ENCODE measurements at regions not wholly inside any gene's neighbourhood (a gene's known extent, or its start where the extent isn't known, plus 50 kb on each side); places are given as distances from the start of the nearest gene placed in this dataset.

DNA sequence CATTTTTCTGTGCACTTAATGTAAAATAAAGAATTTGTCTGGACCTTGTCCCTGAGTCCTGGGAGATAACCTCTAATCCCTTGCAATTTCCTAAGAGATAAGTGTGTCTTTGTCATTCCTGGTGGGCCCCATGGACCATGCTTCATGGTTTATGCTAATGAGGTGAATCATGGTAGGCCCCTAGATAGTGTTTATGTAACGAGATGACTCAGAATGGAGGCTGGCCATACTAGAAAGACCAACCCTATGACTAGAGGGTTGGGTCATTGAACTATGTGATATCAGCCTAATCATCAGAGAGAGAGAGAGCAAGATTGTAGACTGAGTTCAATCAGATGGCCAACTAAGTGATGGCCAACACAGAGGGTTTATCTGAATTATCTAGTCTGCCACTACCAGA lies 64.2 kb upstream of the NHSL2 start:
- Histone ChIP-seq H3K36me3 (ENCODE audit: insufficient read depth, low read length) (no peaks in the 10 kb centered on the region), H3K9me3 (ENCODE audit: insufficient read depth, low read length, severe bottlenecking) (no peaks in the 10 kb centered on the region), H3K27ac (ENCODE audit: low read length) (no peak overlapping the region), H3K4me1 (ENCODE audit: insufficient read depth, low read length) (no peaks in the 10 kb centered on the region), H3K27me3 (ENCODE audit: insufficient read depth, low read length, poor library complexity) (no peaks in the 10 kb centered on the region), H2AFZ (ENCODE audit: low read depth, low read length) (no peak overlapping the region), H3K4me2 (ENCODE audit: insufficient read depth, low read length) (no peak overlapping the region), H3K79me2 (ENCODE audit: insufficient read depth, low read length) (no peaks in the 10 kb centered on the region), H4K20me1 (ENCODE audit: insufficient read depth, low read length) (no peaks in the 10 kb centered on the region), H3K4me3 (ENCODE audit: low read depth in 1 of 2, low read length in 2 of 2) (no peak overlapping the region), H3K9ac (ENCODE audit: low read depth, low read length) (no peak overlapping the region)
- ATAC-seq (ENCODE audit: insufficient read depth, low read depth) (no peak), DNase-seq (no peak)
- no peak for TF ChIP-seq EZH2 (IDR thresholded peaks at IDR 0.05; ENCODE audit: borderline replicate concordance, low read depth, low read length, severe bottlenecking)
- TF ChIP-seq, protein P1, sequence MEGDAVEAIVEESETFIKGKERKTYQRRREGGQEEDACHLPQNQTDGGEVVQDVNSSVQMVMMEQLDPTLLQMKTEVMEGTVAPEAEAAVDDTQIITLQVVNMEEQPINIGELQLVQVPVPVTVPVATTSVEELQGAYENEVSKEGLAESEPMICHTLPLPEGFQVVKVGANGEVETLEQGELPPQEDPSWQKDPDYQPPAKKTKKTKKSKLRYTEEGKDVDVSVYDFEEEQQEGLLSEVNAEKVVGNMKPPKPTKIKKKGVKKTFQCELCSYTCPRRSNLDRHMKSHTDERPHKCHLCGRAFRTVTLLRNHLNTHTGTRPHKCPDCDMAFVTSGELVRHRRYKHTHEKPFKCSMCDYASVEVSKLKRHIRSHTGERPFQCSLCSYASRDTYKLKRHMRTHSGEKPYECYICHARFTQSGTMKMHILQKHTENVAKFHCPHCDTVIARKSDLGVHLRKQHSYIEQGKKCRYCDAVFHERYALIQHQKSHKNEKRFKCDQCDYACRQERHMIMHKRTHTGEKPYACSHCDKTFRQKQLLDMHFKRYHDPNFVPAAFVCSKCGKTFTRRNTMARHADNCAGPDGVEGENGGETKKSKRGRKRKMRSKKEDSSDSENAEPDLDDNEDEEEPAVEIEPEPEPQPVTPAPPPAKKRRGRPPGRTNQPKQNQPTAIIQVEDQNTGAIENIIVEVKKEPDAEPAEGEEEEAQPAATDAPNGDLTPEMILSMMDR (IDR thresholded peaks at IDR 0.05; ENCODE audit: borderline replicate concordance, extremely low read depth, low read length, poor library complexity, severe bottlenecking): no peak

DNA sequence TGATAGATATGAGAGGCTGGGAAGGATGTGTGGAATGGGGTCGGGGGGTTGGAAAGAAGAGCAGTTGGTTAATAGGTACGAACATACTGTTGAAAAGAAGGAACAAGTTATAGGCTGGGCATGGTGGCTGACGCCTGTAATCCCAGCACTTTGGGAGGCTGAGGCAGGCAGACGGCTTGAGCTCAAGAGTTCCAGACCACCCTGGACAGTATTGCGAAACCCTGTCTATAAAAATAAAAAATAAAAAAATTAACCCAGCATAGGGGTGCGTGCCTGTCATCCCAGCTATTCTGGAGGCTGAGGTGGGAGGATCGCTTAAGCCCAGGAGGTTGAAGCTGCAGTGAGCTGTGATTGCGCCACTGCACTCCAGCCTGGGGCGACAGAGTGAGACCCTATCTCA lies 58.5 kb upstream of the NHSL2 start:
- ATAC-seq (ENCODE audit: insufficient read depth, low read depth) (no peak), DNase-seq (no peak)
- Histone ChIP-seq H3K9ac (ENCODE audit: low read depth, low read length) (no peak overlapping the region), H3K4me3 (ENCODE audit: low read depth in 1 of 2, low read length in 2 of 2) (no peak overlapping the region), H3K79me2 (ENCODE audit: insufficient read depth, low read length) (no peaks in the 10 kb centered on the region), H3K4me1 (ENCODE audit: insufficient read depth, low read length) (no peaks in the 10 kb centered on the region), H3K4me2 (ENCODE audit: insufficient read depth, low read length) (no peak overlapping the region), H3K27ac (ENCODE audit: low read length) (no peak overlapping the region), H3K27me3 (ENCODE audit: insufficient read depth, low read length, poor library complexity) (no peaks in the 10 kb centered on the region), H3K36me3 (ENCODE audit: insufficient read depth, low read length) (no peaks in the 10 kb centered on the region), H2AFZ (ENCODE audit: low read depth, low read length) (no peak overlapping the region), H4K20me1 (ENCODE audit: insufficient read depth, low read length) (no peaks in the 10 kb centered on the region), H3K9me3 (ENCODE audit: insufficient read depth, low read length, severe bottlenecking) (no peaks in the 10 kb centered on the region)
- TF ChIP-seq EZH2 (IDR thresholded peaks at IDR 0.05; ENCODE audit: borderline replicate concordance, low read depth, low read length, severe bottlenecking): no peak
- TF ChIP-seq, protein P1 (IDR thresholded peaks at IDR 0.05; ENCODE audit: borderline replicate concordance, extremely low read depth, low read length, poor library complexity, severe bottlenecking): no peak

DNA sequence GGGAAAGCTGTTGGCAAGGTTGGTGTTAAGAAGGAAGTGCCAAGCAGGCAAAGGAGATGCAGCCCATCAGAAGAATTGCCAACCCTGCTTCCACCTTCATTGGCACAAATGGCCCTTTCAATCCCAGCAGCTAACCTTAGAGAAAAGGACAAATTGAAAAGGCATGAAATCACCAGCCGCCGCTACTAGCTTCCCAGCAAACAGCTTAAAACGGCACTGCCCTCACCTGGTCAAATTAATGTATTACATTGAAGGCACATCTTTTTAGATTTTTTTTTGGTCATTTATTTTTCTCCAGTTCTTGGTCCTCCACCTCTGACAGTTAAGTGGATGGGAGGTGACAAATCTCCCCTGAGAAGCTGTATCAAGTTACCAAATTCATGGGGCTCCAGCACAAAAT lies 51.0 kb upstream of the NHSL2 start:
- Histone ChIP-seq H3K36me3 (ENCODE audit: insufficient read depth, low read length) (no peaks in the 10 kb centered on the region), H3K4me1 (ENCODE audit: insufficient read depth, low read length) (no peaks in the 10 kb centered on the region), H3K4me3 (ENCODE audit: low read depth in 1 of 2, low read length in 2 of 2) (no peak overlapping the region), H4K20me1 (ENCODE audit: insufficient read depth, low read length) (no peaks in the 10 kb centered on the region), H3K4me2 (ENCODE audit: insufficient read depth, low read length) (no peak overlapping the region), H3K79me2 (ENCODE audit: insufficient read depth, low read length) (no peaks in the 10 kb centered on the region), H3K9me3 (ENCODE audit: insufficient read depth, low read length, severe bottlenecking) (no peaks in the 10 kb centered on the region), H3K27me3 (ENCODE audit: insufficient read depth, low read length, poor library complexity) (no peaks in the 10 kb centered on the region), H3K9ac (ENCODE audit: low read depth, low read length) (no peak overlapping the region), H3K27ac (ENCODE audit: low read length) (no peak overlapping the region), H2AFZ (ENCODE audit: low read depth, low read length) (no peak overlapping the region)
- TF ChIP-seq EZH2 (IDR thresholded peaks at IDR 0.05; ENCODE audit: borderline replicate concordance, low read depth, low read length, severe bottlenecking): no peak
- TF ChIP-seq, protein P1 (IDR thresholded peaks at IDR 0.05; ENCODE audit: borderline replicate concordance, extremely low read depth, low read length, poor library complexity, severe bottlenecking): peak; percentile 69
- peak; percentile 35 for DNase-seq
- ATAC-seq (ENCODE audit: insufficient read depth, low read depth): peak; percentile 44; the same call in 2 of the 3 replicates

Data from DND-41 (cell line).